ENCODE measurements at regions not wholly inside any gene's neighbourhood (a gene's known extent, or its start where the extent isn't known, plus 50 kb on each side); places are given as distances from the start of the nearest gene placed in this dataset.
A peak's percentile ranks its signal among the peaks of the same experiment; 100 is the strongest.

- TF ChIP-seq, protein P1, sequence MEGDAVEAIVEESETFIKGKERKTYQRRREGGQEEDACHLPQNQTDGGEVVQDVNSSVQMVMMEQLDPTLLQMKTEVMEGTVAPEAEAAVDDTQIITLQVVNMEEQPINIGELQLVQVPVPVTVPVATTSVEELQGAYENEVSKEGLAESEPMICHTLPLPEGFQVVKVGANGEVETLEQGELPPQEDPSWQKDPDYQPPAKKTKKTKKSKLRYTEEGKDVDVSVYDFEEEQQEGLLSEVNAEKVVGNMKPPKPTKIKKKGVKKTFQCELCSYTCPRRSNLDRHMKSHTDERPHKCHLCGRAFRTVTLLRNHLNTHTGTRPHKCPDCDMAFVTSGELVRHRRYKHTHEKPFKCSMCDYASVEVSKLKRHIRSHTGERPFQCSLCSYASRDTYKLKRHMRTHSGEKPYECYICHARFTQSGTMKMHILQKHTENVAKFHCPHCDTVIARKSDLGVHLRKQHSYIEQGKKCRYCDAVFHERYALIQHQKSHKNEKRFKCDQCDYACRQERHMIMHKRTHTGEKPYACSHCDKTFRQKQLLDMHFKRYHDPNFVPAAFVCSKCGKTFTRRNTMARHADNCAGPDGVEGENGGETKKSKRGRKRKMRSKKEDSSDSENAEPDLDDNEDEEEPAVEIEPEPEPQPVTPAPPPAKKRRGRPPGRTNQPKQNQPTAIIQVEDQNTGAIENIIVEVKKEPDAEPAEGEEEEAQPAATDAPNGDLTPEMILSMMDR (conservative IDR thresholded peaks at IDR 0.05 in 1 of 2, IDR thresholded peaks at IDR 0.05 in 1 of 2; ENCODE audit: extremely low read depth in 1 of 2, insufficient read depth in 1 of 2, low read depth in 1 of 2, low read length in 2 of 2) = peak in 1 of 2 donors; percentile 18
- no peak for TF ChIP-seq EZH2 (IDR thresholded peaks at IDR 0.05; ENCODE audit: borderline replicate concordance, low read length)
Measured at GRCh38 chr9:94160594-94161501, 76.6 kb downstream of the PTPDC1 start.

All from mammary epithelial cell (primary cell).